Effector memory CD4-positive, alpha-beta T cell (primary cell): ENCODE measurements at regions not wholly inside any gene's neighbourhood (a gene's known extent, or its start where the extent isn't known, plus 50 kb on each side); places are given as distances from the start of the nearest gene placed in this dataset.
"Not testable (repeated sequence)": the region's sequence is repeated elsewhere in the genome, so short reads cannot be mapped to it uniquely, and the experiment has no call there.

Experiments
- DNase-seq, 3 donors: peaks; one replicate each; pipeline ENCODE4 v3.0.0-alpha.2; 2020
- H3K27ac ChIP-seq: 2 replicates; pipeline ENCODE4 v1.7.0; 2013; ENCODE audit warnings: mild to moderate bottlenecking, low read length, moderate library complexity; ENCODE audit not compliant: insufficient read depth, poor library complexity, severe bottlenecking
- H3K27me3 ChIP-seq: replicated peaks from 2 replicates; pipeline ENCODE4 v1.7.0; 2013; ENCODE audit warnings: mild to moderate bottlenecking, low read length; ENCODE audit not compliant: insufficient read depth, control insufficient read depth, poor library complexity, severe bottlenecking
- H3K36me3 ChIP-seq: 2 replicates; pipeline ENCODE4 v1.7.0; 2013; ENCODE audit warnings: mild to moderate bottlenecking, low read length, moderate library complexity; ENCODE audit not compliant: control insufficient read depth, insufficient read depth
- H3K4me1 ChIP-seq: 2 replicates; pipeline ENCODE4 v1.7.0; 2013; ENCODE audit warnings: low read length, mild to moderate bottlenecking; ENCODE audit not compliant: control insufficient read depth, insufficient read depth, poor library complexity, severe bottlenecking
- H3K4me3 ChIP-seq: 2 replicates; pipeline ENCODE4 v1.7.0; 2013; ENCODE audit warnings: low read length, low read depth, mild to moderate bottlenecking; ENCODE audit not compliant: insufficient read depth, poor library complexity, severe bottlenecking
- H3K9me3 ChIP-seq: 2 replicates; pipeline ENCODE4 v1.7.0; 2013; ENCODE audit warnings: mild to moderate bottlenecking, low read length, moderate library complexity; ENCODE audit not compliant: control insufficient read depth

GRCh38 chr2:235105821-235106359, 154.1 kb downstream of the SH3BP4 start:
- no peaks in the 10 kb centered on the region for H3K9me3 ChIP-seq
- no peak for DNase-seq
- no peak overlapping the region for H3K27ac ChIP-seq

DNA sequence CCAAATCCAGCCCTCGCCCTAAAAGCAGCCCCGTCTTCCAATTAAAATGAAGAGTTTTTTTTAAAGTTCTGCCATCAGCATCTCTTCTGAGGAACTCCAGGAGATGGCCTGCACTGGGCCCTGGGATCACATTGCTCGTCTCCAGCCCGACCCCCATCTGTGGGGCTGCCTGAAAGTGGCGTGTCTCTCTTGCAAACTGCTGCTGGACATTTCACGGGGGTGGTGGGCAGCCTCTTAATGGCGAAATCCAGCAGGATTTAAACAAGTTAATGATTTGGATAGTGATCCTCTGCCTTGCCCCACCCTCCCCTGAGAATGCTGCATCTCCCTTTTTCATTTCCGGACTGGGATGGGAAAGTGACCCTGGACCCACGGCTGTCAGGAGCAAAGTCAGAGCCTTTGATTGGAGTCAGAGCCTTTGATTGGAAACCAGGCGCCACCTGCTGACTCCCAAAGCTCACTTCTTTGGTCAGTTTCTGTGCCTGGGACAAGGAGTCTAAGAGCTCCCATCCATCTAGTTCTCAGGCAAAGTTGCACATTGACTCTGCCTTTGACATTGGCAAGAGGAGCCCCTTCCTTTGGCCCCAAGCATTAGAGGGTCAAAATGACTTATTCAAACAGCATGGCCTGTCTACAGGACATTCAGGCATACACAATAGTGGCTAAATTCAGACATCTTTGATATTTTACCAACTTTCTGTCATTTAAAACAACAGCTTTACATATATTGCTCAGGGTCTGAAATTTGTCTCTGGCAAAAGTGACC, 155.2 kb downstream of the SH3BP4 start:
- no peaks in the 10 kb centered on the region for H3K27me3 ChIP-seq

More at GRCh38 chr2:235105821-235106359, 154.1 kb downstream of the SH3BP4 start:
- Histone ChIP-seq H3K27me3 (no peaks in the 10 kb centered on the region), H3K4me3 (no peak overlapping the region), H3K36me3 (no peaks in the 10 kb centered on the region), H3K4me1 (no peaks in the 10 kb centered on the region)

DNA sequence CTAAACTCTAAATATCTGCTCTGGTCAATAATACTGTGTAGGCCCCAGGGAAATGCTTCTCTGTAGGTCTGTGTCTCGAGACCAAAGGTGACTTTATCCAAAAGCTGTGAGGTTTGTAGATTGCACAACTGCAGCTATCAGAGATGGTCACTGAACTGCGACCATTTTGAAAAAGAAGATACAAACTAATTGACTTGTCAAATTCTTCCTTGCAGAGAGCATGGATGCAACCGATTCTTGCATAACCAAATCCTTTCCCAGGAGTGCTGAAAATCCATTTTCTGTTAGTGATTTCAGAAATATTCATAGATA, 155.8 kb downstream of the SH3BP4 start:
- H3K27me3 ChIP-seq: no peaks in the 10 kb centered on the region
- no peak overlapping the region for H3K4me3 ChIP-seq
- no peaks in the 10 kb centered on the region for H3K36me3 ChIP-seq
- no peak overlapping the region for H3K27ac ChIP-seq
- no peaks in the 10 kb centered on the region for H3K4me1 ChIP-seq
- DNase-seq: no peak
- H3K9me3 ChIP-seq: no peaks in the 10 kb centered on the region

More for the DNA sequence above, 155.2 kb downstream of the SH3BP4 start:
- no peak for DNase-seq
- no peak overlapping the region for H3K4me3 ChIP-seq
- no peak overlapping the region for H3K27ac ChIP-seq
- no peaks in the 10 kb centered on the region for H3K9me3 ChIP-seq
- no peaks in the 10 kb centered on the region for H3K36me3 ChIP-seq
- H3K4me1 ChIP-seq: no peaks in the 10 kb centered on the region

- H3K27ac ChIP-seq, H3K4me3 ChIP-seq, H3K9me3 ChIP-seq, DNase-seq, H3K4me1 ChIP-seq, H3K36me3 ChIP-seq, H3K27me3 ChIP-seq: not testable (repeated sequence)
Measured at GRCh38 chr2:235109561-235109960, 157.7 kb downstream of the SH3BP4 start.

GRCh38 chr2:235112365-235112764, 160.5 kb downstream of the SH3BP4 start:
- no peak overlapping the region for H3K27ac ChIP-seq
- no peaks in the 10 kb centered on the region for H3K27me3 ChIP-seq
- H3K4me1 ChIP-seq: no peaks in the 10 kb centered on the region
- H3K4me3 ChIP-seq: no peak overlapping the region
- DNase-seq: no peak
- no peaks in the 10 kb centered on the region for H3K36me3 ChIP-seq
- H3K9me3 ChIP-seq: no peaks in the 10 kb centered on the region

- Histone ChIP-seq H3K27me3 (no peaks in the 10 kb centered on the region), H3K27ac (no peak overlapping the region), H3K4me3 (no peak overlapping the region), H3K9me3 (no peaks in the 10 kb centered on the region), H3K4me1 (no peaks in the 10 kb centered on the region), H3K36me3 (no peaks in the 10 kb centered on the region)
- no peak for DNase-seq
Measured at GRCh38 chr2:235113854-235114253, 162.0 kb downstream of the SH3BP4 start.

DNA sequence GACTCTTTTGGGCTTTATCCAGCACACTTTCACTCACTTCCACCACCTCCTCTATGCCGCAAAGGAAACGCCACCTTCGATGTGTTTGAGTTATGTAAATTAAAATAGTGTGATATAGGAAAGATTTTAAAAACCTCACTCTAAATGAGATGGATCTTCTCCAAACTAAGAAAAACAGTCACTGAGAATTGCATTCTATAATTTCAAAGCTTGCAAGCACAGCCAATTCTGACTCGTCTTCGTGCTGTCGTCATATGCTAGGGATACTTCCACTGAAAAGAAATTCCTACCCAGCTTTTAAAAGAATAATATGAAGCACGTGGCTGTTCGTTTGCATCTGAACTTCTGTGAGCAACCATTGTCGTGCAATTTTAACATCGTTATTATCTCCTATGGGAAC, 162.5 kb downstream of the SH3BP4 start:
- Histone ChIP-seq H3K36me3 (no peaks in the 10 kb centered on the region), H3K27ac (no peak overlapping the region), H3K27me3 (no peaks in the 10 kb centered on the region), H3K4me1 (no peaks in the 10 kb centered on the region), H3K9me3 (no peaks in the 10 kb centered on the region), H3K4me3 (no peak overlapping the region)
- no peak for DNase-seq

GRCh38 chr2:235115521-235115920, 163.7 kb downstream of the SH3BP4 start:
- no peaks in the 10 kb centered on the region for H3K27me3 ChIP-seq
- no peaks in the 10 kb centered on the region for H3K36me3 ChIP-seq
- no peak for DNase-seq
- no peaks in the 10 kb centered on the region for H3K9me3 ChIP-seq
- no peak overlapping the region for H3K27ac ChIP-seq
- no peak overlapping the region for H3K4me3 ChIP-seq
- H3K4me1 ChIP-seq: no peaks in the 10 kb centered on the region

DNA sequence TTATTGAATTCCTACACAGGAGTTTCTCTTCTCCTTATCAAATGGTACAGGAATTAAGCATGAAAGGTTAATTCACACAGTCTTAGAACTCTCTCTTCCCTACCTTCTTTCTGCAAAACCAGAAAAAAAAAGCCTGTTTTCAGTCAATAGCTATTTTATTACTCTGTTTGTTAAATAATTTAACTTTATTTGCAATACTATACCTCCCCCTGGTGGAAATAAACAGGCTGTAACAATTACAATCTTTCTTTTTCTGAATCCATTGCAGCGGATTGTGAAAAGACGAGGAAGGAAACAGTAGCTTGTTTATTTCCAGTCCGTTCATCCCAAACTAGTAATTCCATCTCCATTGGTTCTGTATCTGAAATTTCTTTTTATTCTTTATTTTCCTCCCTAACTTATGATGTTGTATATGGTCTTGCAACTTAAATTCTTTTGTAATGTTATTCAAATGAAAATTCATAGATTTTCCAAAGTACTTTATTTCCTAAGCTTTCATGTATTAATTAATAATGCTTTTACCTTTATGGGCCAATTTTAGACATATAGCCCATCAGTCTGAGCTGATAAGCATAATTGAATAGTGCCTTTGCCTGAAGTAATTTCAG, 165.2 kb downstream of the SH3BP4 start:
- Histone ChIP-seq H3K27me3 (no peaks in the 10 kb centered on the region), H3K27ac (no peak overlapping the region), H3K4me1 (no peaks in the 10 kb centered on the region), H3K9me3 (no peaks in the 10 kb centered on the region), H3K36me3 (no peaks in the 10 kb centered on the region), H3K4me3 (no peak overlapping the region)
- no peak for DNase-seq

- no peaks in the 10 kb centered on the region for H3K36me3 ChIP-seq
- no peaks in the 10 kb centered on the region for H3K4me1 ChIP-seq
- H3K4me3 ChIP-seq: no peak overlapping the region
- DNase-seq: no peak
- H3K9me3 ChIP-seq: no peaks in the 10 kb centered on the region
- no peak overlapping the region for H3K27ac ChIP-seq
- H3K27me3 ChIP-seq: no peaks in the 10 kb centered on the region
Measured at GRCh38 chr2:235126768-235127167, 175.0 kb downstream of the SH3BP4 start.
